ENCODE measurements at regions not wholly inside any gene's neighbourhood (a gene's known extent, or its start where the extent isn't known, plus 50 kb on each side); places are given as distances from the start of the nearest gene placed in this dataset.
A peak's percentile ranks its signal among the peaks of the same experiment; 100 is the strongest.

- no peaks in the 10 kb centered on the region for H3K9me3 ChIP-seq
- no peak overlapping the region for H3K4me3 ChIP-seq (replicated peaks in 1 of 3)
- DNase-seq, result no peak
- H3K27ac ChIP-seq, result no peak overlapping the region
- H3K36me3 ChIP-seq, result no peaks in the 10 kb centered on the region
- 60 to 82% methylated on average over 3 of the region's 3 CpGs for WGBS, 2 donors
- intact Hi-C loops (cut with DNase I), result no loop called here
- H3K27me3 ChIP-seq, result no peaks in the 10 kb centered on the region
- no peaks in the 10 kb centered on the region for H3K4me1 ChIP-seq
- no peak for TF ChIP-seq CTCF (IDR thresholded peaks at IDR 0.05)
- TF ChIP-seq POLR2A (IDR thresholded peaks at IDR 0.05), result no peak
These were observed 84.8 kb upstream of the SELENOP start for GRCh38 chr5:42896523-42896922.

- intact Hi-C loops (cut with DNase I), result no loop called here
- TF ChIP-seq POLR2A (IDR thresholded peaks at IDR 0.05) (no peak), CTCF (IDR thresholded peaks at IDR 0.05) (peak in 1 of 6 experiments; percentile 26)
These were observed 82.4 kb upstream of the SELENOP start for GRCh38 chr5:42894057-42894456.

DNA sequence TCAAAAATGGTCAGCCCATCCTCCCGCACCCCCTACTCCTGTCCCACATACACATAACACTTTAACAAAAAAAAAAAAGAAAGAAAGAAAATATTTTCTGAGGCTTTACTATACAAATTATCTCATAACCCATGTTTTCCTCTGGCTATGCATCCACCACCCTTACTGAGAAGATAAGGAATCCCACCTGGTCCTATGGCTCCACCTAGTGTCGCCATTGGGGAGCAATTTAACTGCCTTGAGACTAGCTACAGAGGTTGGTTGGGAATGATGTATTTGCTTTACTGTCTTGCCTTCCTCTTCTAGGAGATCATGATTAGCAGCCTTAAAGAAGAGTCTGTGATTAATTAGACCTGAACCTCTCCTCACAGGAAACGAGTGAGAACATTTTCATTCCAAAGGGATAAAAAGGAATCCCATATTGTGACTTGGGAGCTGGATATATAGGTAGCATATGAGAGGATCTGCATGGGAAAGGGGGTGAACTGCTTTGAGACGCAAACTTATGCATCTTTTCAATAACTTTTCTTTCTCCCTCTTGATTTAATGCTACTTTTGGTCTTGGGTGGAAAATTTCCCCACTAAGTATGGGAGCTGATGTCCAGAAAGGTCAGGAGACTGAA is 77.7 kb upstream of the SELENOP start:
- peak; percentile 66 to 76 for DNase-seq
- Histone ChIP-seq H3K27ac (no peak overlapping the region), H3K9me3 (no peaks in the 10 kb centered on the region), H3K4me3 (replicated peaks in 1 of 3) (no peak overlapping the region), H3K4me1 (no peaks in the 10 kb centered on the region), H3K27me3 (no peaks in the 10 kb centered on the region), H3K36me3 (no peaks in the 10 kb centered on the region)
- 23 to 27% methylated on average over 4 of the region's 4 CpGs for WGBS, 2 donors
- intact Hi-C loops (cut with DNase I), result no loop called here
- peak; percentile 36 to 87 (median 78) for TF ChIP-seq CTCF (IDR thresholded peaks at IDR 0.05)
- no peak for TF ChIP-seq POLR2A (IDR thresholded peaks at IDR 0.05)

More at GRCh38 chr5:42894057-42894456, 82.4 kb upstream of the SELENOP start:
- 46 to 53% methylated on average over 11 of the region's 20 CpGs for WGBS, 2 donors
- Histone ChIP-seq H3K9me3 (no peaks in the 10 kb centered on the region), H3K27ac (no peak overlapping the region), H3K4me1 (no peaks in the 10 kb centered on the region), H3K4me3 (replicated peaks in 1 of 3) (no peak overlapping the region), H3K36me3 (no peaks in the 10 kb centered on the region), H3K27me3 (no peaks in the 10 kb centered on the region)
- peak in 1 of 2 donors; percentile 12 for DNase-seq

GRCh38 chr5:42888771-42889170 is 77.1 kb upstream of the SELENOP start:
- no peaks in the 10 kb centered on the region for H3K4me1 ChIP-seq
- H3K27ac ChIP-seq, result no peak overlapping the region
- DNase-seq, result no peak
- no peaks in the 10 kb centered on the region for H3K9me3 ChIP-seq
- TF ChIP-seq CTCF (IDR thresholded peaks at IDR 0.05) (no peak), POLR2A (IDR thresholded peaks at IDR 0.05) (no peak)
- H3K27me3 ChIP-seq, result no peaks in the 10 kb centered on the region
- intact Hi-C loops (cut with DNase I), result no loop called here
- no peaks in the 10 kb centered on the region for H3K36me3 ChIP-seq
- H3K4me3 ChIP-seq (replicated peaks in 1 of 3), result no peak overlapping the region
- 71 to 76% methylated on average over 7 of the region's 7 CpGs for WGBS, 2 donors

DNA sequence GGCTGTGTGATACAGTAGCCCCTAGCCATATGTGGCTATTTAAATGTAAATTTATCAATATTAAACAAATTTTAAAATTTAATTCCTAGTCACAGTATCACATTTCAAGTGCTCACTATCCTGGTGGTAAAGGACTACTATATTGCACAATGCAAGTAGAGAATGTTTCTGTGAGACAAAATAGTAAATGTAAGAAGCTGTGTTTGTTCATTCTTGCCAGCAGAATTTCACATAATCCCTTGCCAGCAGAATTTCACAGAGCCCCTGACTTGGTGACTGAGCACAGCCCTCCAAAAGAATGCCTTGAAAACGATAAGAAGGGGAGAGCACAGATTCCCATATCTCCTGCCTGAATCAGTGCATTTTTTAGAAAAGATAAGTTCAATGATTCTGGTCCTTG is 75.9 kb upstream of the SELENOP start:
- Histone ChIP-seq H3K27me3 (no peaks in the 10 kb centered on the region), H3K27ac (no peak overlapping the region), H3K36me3 (no peaks in the 10 kb centered on the region), H3K4me3 (replicated peaks in 1 of 3) (no peak overlapping the region), H3K9me3 (no peaks in the 10 kb centered on the region), H3K4me1 (no peaks in the 10 kb centered on the region)
- no peak for DNase-seq
- TF ChIP-seq POLR2A (IDR thresholded peaks at IDR 0.05), result no peak
- no peak for TF ChIP-seq CTCF (IDR thresholded peaks at IDR 0.05)
- intact Hi-C loops (cut with DNase I), result no loop called here
- 35 to 36% methylated on average over 1 of the region's 1 CpG for WGBS, 2 donors

All from thyroid gland (tissue), 4 donors.